Iris pigment epithelial cell (primary cell): ENCODE measurements at regions not wholly inside any gene's neighbourhood (a gene's known extent, or its start where the extent isn't known, plus 50 kb on each side); places are given as distances from the start of the nearest gene placed in this dataset.

Experiments
- DNase-seq: peaks from one replicate; pipeline ENCODE4 v3.0.0-alpha.2; 2011; ENCODE audit warnings: low read depth

- peak; percentile 80 for DNase-seq
These were observed 257.5 kb upstream of the TCF21 start for GRCh38 chr6:133631421-133631820.

GRCh38 chr6:133632206-133632605, 256.7 kb upstream of the TCF21 start:
- peak; percentile 85 for DNase-seq

DNA sequence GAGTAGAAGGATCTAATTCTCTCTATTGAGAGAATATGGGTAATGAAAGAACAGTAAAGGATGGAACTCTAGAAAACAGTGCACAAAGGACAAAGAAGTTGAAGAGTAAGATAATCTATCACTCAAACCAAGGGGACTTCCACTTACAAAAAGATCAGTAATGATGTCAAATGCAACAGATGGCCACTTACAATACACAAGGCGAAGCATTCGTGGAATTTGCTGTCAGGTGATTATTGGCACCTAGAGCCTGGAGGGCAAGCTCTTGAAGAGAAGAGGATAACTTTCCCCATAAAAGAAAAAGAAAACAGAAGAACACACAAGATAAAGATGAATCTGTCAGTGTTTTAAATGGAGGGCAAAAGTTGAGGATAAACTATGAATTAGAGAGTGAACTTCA, 256.0 kb upstream of the TCF21 start:
- DNase-seq, result no peak

- DNase-seq, result no peak
These were observed 254.4 kb upstream of the TCF21 start for GRCh38 chr6:133634474-133634873.

DNA sequence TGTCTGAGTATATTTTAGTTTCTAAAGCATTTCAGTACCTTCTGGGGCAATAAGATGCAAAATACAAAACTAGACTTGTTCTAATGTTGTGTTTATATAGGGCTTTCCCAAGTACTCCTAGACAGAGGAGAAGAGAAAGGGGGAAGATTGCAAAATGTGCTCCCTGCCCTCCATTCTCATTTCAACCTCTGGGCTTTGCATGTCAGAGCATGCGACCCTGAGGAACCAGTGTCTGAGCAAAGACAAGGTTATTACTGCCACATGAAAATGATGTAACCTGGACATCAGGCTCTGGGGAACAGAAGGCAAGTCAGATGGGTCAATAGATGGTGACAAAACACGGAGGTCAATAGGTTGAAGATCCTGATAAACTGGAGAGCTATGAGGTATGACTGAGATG, 253.5 kb upstream of the TCF21 start:
- DNase-seq, result no peak

DNA sequence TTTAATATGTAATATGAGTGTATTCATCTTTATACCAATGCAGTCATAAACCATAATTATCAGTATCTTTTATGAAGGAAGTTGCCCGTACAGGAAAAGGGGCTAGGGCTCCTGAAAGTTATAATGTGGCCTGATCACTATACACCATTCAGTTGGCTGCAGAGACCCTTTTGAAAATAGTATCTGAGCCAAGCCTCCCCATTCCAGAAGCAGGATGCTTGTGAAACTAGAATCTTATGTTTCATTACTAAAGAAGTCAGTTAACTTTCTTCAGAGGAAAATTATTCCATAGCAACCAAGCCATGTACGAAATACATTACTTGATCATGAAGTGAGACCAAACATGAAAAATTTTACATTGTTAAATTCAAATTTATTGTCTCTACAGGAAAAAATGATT, 251.5 kb upstream of the TCF21 start:
- peak; percentile 27 for DNase-seq

- no peak for DNase-seq
These were observed 251.0 kb upstream of the TCF21 start for GRCh38 chr6:133637874-133638273.

GRCh38 chr6:133641104-133641503, 247.8 kb upstream of the TCF21 start:
- no peak for DNase-seq

DNA sequence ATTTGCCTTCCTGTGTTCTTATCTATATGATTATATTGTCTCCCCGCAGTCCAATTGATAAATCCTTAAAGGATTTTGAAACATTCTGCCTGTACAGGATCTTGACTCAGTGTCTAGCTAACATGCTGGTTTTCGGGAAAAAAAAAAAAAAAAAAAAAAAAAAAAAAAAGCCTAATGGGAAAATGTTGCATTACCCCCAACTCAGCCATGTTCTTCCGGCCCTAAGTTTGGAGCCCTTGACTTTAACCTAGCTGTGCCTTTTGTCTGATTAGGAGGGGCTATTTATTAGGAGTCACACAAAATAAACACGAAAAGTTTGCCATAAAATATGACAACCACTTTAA, 244.4 kb upstream of the TCF21 start:
- DNase-seq, result no peak

GRCh38 chr6:133644892-133645619, 243.9 kb upstream of the TCF21 start:
- DNase-seq, result peak; percentile 37

DNA sequence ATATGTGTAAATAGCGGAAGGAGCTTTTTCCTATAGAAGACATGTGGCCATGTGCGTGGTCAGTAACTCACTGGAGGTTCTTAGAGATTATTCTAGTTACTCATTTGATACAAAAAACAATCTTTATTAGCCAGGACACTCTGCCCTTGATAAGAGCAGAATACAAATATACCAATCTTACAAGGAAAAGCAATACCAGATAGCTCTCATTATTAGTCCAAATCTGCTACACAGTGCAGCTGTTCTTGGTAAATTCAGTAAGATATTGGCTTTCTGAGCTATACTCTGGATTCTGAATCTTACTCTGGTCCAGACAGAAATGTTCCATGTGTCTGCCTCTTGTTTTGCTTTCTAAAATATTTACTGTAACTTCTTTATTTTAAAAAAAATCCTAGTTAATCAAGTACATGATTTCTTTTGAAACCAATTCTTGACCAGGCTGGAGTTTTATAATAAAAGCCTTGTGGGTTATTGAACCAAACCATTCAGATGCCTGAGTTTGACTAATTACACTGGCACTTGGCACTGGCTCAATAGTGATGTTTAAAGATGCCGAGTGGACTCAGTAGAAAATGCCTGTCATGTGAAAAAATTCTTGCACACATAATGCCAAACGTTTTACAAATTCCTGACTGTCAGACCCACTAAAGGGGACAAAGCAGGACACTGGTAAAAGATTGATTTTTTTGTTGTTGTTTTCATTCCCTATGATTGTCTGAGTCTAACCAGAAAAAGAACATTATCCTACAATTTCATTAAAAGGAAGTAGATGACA, 242.8 kb upstream of the TCF21 start:
- DNase-seq, result peak; percentile 81

DNA sequence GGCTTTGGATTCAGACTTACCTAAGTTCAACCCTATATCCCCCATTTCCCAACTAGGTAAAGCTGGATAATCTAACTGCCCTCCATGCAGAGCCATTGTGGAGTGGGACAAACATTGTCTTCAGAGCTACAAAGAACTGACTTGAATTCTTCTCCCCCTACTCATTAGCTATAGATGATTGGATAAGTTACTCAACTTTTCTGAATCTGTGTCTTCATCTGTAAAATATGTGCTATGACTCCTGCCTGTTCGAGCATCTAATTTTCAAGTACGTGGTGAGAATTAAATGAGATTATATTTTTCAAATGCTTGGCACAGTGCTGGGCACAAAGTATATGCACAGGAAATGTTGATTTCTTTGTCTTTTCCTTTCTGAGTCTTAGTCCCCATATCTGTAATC, 240.3 kb upstream of the TCF21 start:
- DNase-seq, result peak; percentile 51

DNA sequence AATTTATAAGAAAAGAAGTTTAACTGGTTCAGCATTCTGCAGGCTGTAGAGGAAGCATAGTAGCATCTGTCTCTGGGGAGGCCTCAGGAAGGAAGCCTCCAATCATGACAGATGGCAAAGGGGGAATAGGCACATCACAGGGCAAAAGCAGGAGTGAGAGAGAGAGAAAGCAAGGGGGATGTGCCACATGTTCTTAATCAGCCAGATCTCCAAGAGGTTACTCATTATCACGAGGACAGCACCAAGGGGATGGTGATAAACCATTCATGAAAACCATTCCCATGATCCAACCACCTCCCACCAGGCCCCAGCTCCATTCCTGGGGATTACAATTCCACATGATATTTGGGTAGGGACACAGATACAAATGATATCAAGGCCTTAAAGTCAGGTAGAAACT, 217.5 kb upstream of the TCF21 start:
- DNase-seq, result no peak

- no peak for DNase-seq
These were observed 215.9 kb upstream of the TCF21 start for GRCh38 chr6:133673056-133673455.

DNA sequence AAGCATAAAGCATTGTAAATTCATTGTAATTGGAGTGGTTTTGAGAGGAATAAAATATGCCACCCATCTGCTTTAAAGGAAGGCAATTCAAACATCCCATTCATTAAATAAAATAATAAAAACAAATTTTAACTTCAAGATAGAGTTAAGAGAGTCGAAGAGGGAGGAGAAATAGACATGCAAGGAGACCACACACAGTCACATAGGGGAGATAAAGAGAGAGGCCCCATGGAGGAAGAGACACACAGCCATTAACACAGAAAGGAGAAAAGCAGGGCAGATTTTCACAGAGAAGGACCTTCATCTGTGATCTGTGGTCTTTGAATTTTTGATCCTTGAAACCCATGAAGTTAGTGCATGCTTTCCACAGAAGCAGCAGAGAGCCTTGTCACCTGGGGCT, 214.3 kb upstream of the TCF21 start:
- no peak for DNase-seq

DNA sequence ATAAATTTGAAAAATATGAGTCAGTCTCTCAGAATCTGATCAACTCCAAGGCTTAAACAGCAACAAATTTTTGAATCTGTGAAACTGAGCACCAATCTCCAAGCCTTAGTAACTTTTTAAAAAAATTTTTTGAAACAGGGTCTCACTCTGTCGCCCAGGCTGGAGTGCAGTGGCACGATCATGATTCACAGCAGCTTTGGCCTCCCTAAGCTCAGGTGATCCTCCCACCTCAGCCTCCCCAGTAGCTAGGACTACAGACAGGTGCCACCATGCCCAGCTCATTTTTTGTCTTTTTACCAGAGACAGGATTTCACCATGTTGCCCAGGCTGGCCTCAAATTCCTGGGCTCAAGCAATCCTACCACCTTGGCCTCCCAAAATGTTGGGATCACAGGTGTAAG, 207.9 kb upstream of the TCF21 start:
- DNase-seq, result no peak

DNA sequence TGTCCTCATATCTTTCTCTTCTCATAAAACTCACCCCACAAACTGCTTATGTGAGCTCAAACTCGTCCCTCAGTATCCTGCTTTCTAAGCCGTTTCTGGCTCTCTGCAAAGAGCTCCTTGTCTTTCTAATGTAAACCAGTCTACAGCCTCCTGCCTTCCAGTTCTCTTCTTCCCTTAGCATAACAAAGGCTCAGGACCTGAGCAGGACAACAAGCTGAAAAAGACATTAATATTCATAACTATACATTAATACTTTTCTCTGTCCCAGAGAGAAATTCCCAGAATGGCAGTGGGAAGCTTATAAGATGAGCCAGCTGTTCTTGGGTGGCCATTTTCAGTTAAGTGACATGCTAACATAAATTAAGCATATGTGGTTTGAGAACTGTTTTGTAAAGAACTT, 207.0 kb upstream of the TCF21 start:
- DNase-seq, result no peak

- DNase-seq, result no peak
These were observed 206.2 kb upstream of the TCF21 start for GRCh38 chr6:133682506-133683307.

DNA sequence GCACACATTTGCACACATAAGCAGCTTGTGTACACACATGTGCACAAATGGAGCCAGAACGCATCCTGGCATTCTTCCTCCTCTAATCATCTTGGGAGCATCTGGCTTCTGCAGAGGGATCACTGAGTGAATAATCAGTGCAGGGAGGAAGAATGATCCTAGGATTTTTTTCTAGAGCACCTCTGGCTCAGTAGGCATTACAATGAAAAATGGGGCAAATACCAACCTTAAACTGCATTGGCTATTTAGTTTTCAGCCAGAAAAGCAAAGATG, 205.7 kb upstream of the TCF21 start:
- DNase-seq, result no peak

- DNase-seq, result no peak
These were observed 205.3 kb upstream of the TCF21 start for GRCh38 chr6:133683606-133684005.

GRCh38 chr6:133688705-133689492, 200.0 kb upstream of the TCF21 start:
- no peak for DNase-seq

GRCh38 chr6:133689863-133690262, 199.1 kb upstream of the TCF21 start:
- no peak for DNase-seq
